Stimulated activated CD4-positive, alpha-beta T cell treated with anti-CD3 and anti-CD28 coated beads, Interleukin-4, amount 100 ng/mL, for 4 hours (primary cell): ENCODE measurements at regions not wholly inside any gene's neighbourhood (a gene's known extent, or its start where the extent isn't known, plus 50 kb on each side); places are given as distances from the start of the nearest gene placed in this dataset.
"Not testable (repeated sequence)": the region's sequence is repeated elsewhere in the genome, so short reads cannot be mapped to it uniquely, and the experiment has no call there.

Source experiments
- DNase-seq, 2 experiments: peaks; one replicate each; pipeline ENCODE4 v3.0.0-alpha.2; 2020

GRCh38 chr3:109678600-109678999, 341.3 kb upstream of the DPPA4 start:
- DNase-seq: no peak

GRCh38 chr3:109679664-109680063, 342.3 kb upstream of the DPPA4 start:
- DNase-seq: no peak

- DNase-seq: no peak
Measured at GRCh38 chr3:109683746-109684145, 346.4 kb upstream of the DPPA4 start.

- no peak for DNase-seq
Measured at GRCh38 chr3:109685084-109686079, 348.0 kb upstream of the DPPA4 start.

GRCh38 chr3:109687626-109688025, 350.3 kb upstream of the DPPA4 start:
- DNase-seq: no peak

GRCh38 chr3:109696932-109697331, 359.6 kb upstream of the DPPA4 start:
- DNase-seq: no peak

GRCh38 chr3:109702252-109702651, 364.9 kb upstream of the DPPA4 start:
- no peak for DNase-seq

- DNase-seq: no peak
Measured at GRCh38 chr3:109702976-109703375, 365.6 kb upstream of the DPPA4 start.

GRCh38 chr3:109705133-109705532, 367.8 kb upstream of the DPPA4 start:
- not testable (repeated sequence) for DNase-seq

- no peak for DNase-seq
Measured at GRCh38 chr3:109707617-109708016, 370.3 kb upstream of the DPPA4 start.

- DNase-seq: no peak
Measured at GRCh38 chr3:109713288-109713687, 375.9 kb upstream of the DPPA4 start.

- DNase-seq: no peak
Measured at GRCh38 chr3:109715707-109716106, 378.4 kb upstream of the DPPA4 start.

- no peak for DNase-seq
Measured at GRCh38 chr3:109718850-109719249, 381.5 kb upstream of the DPPA4 start.

- DNase-seq: no peak
Measured at GRCh38 chr3:109728861-109729494, 391.6 kb upstream of the DPPA4 start.

GRCh38 chr3:109731639-109732473, 394.5 kb upstream of the DPPA4 start:
- peak; percentile 39 to 50 for DNase-seq

- no peak for DNase-seq
Measured at GRCh38 chr3:109743981-109744380, 406.6 kb upstream of the DPPA4 start.

GRCh38 chr3:109772520-109772919, 435.2 kb upstream of the DPPA4 start:
- no peak for DNase-seq

- DNase-seq: no peak
Measured at GRCh38 chr3:109774108-109774507, 436.8 kb upstream of the DPPA4 start.

- no peak for DNase-seq
Measured at GRCh38 chr3:109784285-109784684, 446.9 kb upstream of the DPPA4 start.

- DNase-seq: no peak
Measured at GRCh38 chr3:109784852-109785631, 447.7 kb upstream of the DPPA4 start.

- no peak for DNase-seq
Measured at GRCh38 chr3:109803274-109803673, 465.9 kb upstream of the DPPA4 start.

GRCh38 chr3:109804697-109805096, 467.4 kb upstream of the DPPA4 start:
- no peak for DNase-seq
